ENCODE measurements at regions not wholly inside any gene's neighbourhood (a gene's known extent, or its start where the extent isn't known, plus 50 kb on each side); places are given as distances from the start of the nearest gene placed in this dataset.

DNA sequence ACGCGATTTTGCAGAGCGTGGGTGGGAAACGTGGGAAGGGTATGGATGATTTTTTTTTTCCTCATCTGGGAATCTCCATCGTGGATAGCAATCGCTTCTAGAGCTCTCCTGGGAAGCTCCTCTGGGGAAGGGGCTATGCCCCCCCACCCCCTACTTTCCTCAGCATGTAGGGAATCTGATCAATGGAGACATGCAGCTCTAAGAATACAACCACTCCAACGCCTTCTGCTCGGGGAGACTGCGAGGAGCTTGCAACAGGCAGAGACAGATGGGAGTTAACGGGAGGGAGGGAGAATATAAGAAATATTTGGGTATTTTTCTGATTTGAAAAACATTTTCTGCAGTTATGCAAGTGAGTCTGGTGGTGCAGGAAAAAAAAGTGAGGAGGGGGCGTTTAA, 104.6 kb upstream of the HSD17B12 start:
- DNase-seq (ENCODE audit: low spot score), result no peak

DNA sequence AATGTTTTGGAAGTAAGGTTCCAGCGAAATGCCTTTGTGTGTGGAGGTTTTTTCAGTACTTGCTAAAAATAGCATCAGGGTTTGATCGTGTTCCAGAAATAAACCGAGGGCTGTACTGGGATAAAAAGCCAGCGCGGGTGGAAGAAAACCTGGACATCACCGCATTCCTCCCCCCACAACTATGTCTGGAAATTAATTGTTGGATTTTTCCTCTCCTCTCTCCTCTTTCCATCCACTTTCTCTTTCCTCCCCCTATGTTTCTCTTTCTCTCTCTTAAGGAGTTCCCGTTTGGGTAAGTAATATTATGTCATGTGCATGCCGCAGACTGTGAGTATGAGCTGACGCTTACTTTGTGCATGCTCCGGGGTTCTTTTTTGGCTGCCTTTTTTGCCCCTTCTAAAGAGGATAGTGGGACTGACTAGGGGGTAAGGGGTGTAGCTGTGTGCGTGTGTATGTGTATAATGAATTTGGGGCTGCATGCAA, 104.2 kb upstream of the HSD17B12 start:
- DNase-seq (ENCODE audit: low spot score), result no peak

- DNase-seq (ENCODE audit: low spot score), result peak; percentile 87
These were observed 103.6 kb upstream of the HSD17B12 start for GRCh38 chr11:43576803-43577521.

DNA sequence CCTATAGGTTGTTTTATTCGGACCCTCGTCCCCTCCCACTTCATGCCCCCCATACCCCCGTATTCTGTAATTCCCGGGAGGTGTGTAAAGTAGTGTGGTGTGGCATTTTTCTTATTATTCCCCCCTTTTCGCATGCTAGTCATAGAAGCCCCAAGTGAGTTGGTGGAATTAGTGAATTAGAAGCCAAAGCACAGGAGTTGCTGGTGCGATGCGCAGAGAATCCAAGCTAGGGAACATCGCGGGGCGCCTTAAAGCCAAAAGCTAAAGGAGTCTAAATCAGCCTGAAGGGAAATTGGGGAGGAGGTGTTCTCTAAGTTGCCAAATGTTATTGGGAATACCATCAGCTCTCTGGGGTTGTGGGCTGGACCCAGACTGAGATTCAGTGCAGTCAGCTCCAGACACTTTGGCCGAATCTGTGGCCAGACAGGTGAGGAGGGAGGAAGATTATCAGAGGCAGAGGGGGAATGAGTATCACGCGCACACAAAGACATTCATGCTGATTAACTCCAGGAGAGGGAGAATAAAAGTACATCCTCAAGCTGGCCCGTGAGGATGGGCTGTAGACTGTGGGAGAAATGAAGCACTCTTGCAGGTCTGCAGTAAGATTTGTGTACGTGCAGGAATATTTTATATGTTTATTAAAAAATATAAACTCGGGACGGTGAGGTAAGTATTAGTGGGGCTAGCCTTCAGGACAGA, 102.8 kb upstream of the HSD17B12 start:
- no peak for DNase-seq (ENCODE audit: low spot score)

GRCh38 chr11:43578346-43579170, 102.0 kb upstream of the HSD17B12 start:
- DNase-seq (ENCODE audit: low spot score), result no peak

- DNase-seq (ENCODE audit: low spot score), result peak; percentile 77
These were observed 101.2 kb upstream of the HSD17B12 start for GRCh38 chr11:43579171-43579918.

DNA sequence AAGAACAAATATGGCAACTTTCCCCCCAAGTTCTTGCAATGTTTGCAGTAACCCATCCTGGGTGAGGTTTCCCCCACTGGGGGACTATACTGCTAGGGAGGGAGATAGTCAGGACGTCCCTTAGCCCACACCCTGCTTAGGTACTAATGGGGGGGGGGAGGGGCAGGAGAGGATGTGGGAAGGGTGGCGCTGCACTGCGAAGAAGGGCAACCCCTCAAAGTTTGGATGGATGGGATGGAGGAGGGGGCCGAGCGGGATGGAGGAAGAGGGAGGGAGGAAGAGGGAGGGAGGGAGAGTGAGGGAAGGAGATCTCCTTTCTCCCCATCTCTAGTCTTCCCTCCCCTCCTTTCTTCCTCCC, 100.6 kb upstream of the HSD17B12 start:
- DNase-seq (ENCODE audit: low spot score), result no peak

- DNase-seq (ENCODE audit: low spot score), result peak; percentile 59
These were observed 99.7 kb upstream of the HSD17B12 start for GRCh38 chr11:43580735-43581369.

GRCh38 chr11:43581370-43582023, 99.0 kb upstream of the HSD17B12 start:
- no peak for DNase-seq (ENCODE audit: low spot score)

DNA sequence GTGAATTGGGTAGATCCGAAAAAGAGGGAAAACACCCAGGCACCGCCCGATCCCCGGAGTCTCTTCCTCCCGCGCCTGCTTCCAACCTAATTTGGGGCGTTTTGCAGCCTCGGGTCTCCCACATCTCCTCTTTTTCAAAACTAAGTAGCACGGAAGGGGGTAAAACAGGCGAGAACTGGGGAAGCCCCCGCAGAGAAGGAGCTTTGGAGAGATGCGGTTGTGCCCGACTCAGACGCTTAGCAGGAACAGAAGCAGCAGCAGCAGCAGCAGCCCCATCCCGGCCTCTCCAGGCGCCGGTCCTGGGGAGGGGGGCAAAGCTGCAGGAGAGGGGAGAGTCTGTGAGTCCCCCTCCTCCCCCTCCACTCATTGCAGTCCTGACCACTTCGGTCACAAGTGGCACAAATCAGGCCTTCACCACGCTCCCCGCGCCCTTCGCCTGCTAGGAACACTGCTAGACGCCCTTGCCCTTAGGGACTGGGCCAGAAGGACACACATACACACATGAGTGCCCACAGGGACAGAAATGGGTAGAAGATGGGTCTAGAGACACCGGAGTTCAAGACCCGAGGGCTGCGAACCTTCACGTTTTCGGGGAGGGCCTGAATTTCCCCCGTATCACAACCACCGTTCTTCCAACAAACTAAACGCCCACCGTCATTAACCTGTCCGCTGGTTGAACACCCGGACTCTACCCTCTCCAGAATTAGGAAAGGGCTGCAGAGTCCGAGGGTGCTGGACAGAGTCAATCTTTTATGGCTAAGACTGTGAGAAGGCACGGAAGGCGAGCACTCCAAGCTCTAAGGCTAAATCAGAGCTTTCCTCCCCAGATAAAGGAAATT, 98.3 kb upstream of the HSD17B12 start:
- no peak for DNase-seq (ENCODE audit: low spot score)

DNA sequence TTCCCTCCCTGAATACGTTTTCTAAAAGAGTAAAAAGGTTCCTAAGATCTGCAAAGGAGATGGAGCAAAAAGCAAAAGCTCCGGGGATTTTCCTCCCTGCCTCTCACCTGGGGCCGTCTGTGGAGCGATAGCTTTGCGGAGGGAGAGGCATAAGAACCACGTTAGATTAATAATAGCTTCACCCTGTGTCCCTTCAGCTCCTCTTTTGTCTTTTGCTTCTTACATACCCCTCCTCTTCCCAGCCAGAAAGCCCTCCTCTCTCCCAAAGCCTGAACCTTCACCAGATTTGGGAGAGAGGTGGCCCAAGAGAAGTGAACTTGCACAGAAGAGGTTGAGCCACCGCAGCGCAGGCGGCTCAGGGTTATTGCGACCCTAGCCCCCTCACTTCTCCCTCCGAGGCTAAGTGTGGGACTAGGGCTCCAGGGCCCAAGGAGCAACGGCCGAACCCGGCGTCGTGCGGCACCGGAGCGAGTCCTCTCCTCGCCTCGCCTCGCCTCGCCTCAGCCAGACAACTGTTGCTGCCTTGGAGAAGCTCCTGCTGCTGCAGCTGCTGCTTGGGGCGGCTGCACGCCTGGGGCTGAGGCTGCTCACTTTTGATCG, 97.6 kb upstream of the HSD17B12 start:
- DNase-seq (ENCODE audit: low spot score), result peak; percentile 60

DNA sequence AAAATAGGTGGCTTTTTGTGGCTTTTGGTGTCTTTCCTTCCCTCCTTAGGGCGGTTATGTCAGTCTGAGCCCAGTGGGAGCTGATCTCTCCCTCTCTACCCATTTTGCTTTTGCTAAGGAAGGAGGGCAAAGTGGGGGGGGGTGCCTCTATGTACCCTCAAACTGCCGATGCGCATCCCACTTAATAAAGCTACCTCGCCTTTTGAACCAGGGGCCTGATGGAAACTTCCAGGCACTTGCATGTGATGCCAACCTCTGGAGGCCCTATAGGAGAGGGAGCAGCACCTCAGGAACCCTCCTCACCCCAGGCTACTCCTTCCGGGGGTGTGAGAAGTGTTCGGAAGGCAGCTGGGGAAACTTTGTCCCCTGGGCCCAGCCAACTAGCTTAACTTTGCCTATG, 97.0 kb upstream of the HSD17B12 start:
- no peak for DNase-seq (ENCODE audit: low spot score)

DNA sequence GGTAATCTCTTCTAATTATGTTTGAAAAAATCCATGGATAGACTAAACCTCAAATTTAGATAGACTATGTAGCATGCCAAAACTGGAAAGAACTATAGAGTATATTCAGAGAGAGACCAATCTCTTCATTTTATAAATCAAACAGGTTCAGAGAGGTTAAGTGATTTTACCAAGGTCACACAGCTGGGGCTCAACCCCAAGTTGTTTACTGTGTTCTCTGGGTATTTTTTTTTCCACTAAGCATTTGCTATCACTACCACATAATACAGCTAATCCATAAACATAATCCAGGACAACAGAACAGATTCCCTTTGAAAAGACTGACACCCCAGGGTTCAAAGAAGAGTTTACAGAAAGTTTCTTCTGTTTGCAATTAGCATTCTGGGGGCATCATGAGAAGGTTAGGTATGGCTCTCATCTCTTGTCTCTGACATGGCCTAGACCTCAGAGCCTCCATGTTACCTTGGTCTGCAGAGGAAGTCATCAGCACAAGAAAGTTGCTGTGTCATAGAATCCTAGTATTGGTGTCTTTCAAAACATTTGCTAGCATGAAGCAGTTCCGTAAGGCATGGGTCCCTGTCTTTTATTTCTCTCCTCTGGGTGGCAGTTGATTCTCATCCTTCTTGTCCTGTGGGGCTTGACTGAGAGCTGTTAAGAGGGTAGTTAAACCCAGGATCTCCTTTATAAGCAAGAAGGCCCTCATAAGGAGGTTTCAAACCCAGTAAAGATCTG, 94.5 kb upstream of the HSD17B12 start:
- DNase-seq (ENCODE audit: low spot score), result no peak

DNA sequence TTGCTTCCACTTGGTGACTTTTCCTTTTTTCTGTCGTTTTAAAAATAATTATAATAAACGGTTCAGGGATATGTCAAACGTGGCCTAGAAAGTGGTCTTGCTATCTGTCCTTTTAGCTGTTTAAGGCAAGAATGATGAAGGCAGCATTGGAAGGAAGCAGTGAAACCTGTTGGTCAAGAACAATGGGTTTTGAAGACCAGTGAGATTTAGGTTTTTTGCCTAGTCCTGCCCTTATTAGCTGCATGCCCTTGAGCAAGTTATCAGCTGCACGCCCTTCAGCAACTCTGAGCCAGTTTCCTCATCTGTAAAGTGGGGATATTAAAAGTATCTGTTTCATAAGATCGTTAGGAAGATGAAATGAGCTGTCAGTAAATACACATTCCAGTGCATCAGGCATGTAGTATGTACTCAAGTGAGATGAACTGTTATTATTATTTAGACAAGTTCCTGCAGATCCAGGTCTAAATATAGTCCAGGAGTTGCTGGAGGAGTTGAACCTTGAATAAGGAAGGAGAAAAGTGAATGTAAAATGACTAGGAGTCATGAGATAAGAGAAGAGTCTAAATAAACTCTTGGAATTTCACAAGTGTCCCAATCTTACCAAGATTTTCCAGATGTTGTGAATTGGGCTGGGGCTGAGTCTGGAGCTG, 90.8 kb upstream of the HSD17B12 start:
- no peak for DNase-seq (ENCODE audit: low spot score)

DNA sequence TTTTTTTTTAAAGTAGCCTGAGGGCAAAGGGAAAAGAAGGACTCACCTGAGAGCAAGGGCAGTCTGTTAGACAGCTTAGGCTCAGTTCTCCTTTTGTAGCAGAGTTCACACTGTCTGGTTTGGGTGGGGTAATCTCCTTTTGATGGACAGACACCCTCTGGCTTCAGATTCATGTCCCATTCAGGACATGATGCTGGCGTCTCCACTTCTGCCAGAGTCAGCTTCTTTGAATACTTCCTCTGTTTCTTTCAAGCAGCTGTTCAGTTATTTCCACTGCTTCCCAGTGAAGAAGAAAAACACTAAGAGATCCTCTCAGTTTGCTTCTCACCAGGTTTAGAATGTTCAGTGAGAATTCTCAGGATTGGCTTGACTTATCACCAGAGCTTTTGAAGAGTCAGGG, 79.0 kb upstream of the HSD17B12 start:
- no peak for DNase-seq (ENCODE audit: low spot score)

GRCh38 chr11:43602670-43603069, 77.9 kb upstream of the HSD17B12 start:
- no peak for DNase-seq (ENCODE audit: low spot score)

- no peak for DNase-seq (ENCODE audit: low spot score)
These were observed 66.3 kb upstream of the HSD17B12 start for GRCh38 chr11:43614214-43614613.

- DNase-seq (ENCODE audit: low spot score), result no peak
These were observed 60.6 kb upstream of the HSD17B12 start for GRCh38 chr11:43619863-43620505.
